Embryonic facial prominence (tissue), 1 donor: ENCODE measurements at regions not wholly inside any gene's neighbourhood (a gene's known extent, or its start where the extent isn't known, plus 50 kb on each side); places are given as distances from the start of the nearest gene placed in this dataset.
"Not testable (repeated sequence)": the region's sequence is repeated elsewhere in the genome, so short reads cannot be mapped to it uniquely, and the experiment has no call there.

Experiments used
- DNase-seq: peaks from one replicate; pipeline ENCODE4 v3.0.0-alpha.2; 2016; ENCODE audit errors: extremely low spot score

DNA sequence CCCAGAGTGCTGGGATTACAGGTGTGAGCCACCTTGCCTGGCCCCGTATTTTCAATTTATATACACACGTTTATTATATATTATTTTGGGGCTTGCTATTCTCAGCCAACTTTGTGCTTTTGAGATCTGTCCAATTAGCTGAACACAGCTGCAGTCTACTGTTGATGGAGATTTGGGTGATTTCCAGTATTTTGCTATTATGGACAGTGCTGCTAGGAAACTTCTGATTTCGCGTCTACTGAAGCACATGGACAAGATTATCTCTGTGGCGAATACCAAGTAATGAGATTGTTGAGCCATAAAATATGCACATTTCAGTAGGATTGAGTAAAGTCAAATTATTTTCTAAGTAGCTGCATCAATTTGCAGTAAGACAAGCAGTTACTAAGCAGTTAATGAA lies 1731.2 kb upstream of the CDH6 start:
- DNase-seq: no peak

DNA sequence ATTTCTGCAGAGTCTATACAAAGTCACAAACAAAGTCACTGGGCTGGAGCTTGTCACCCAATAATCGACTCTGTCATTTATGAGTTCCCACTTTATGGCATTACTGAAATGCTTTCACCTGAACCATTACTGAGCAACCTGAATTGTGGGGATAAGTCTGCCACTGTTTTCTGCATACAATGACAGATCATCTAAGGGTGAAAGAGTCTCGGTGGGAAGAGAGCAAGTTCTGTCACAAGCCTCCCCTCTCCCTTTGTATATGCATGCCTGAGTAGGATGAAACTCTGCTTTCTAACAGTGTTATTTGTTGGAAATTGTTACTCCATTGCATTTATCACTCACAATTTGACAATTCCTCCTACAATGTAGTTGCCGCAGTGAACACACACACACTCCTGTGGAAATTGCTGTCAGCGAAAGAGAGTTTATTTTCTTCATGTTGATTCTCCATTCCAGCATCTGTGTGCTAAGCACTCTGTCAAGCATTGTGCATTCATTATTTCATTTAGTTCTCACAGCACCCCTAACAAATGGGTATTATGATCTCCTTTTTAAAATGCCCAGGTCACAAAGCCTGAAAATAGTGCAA lies 1732.4 kb upstream of the CDH6 start:
- DNase-seq: no peak

DNA sequence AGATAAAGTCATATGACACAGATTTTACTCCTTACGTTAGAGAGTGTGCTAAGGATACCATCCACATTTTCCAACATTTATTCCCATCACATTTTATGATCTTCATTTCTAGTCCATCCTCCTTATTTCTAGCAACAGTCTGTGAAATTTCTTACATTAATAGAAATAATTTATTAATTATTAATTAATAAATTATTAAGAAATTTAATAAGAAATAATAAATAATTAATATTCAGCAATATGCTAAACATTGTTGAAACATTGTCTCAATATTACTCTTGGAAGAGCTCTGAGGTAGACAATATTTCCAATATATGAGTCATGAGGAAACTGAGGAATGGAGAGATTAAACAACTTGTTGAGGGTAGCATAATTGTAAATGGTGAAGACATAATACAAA lies 1742.5 kb upstream of the CDH6 start:
- not testable (repeated sequence) for DNase-seq

GRCh38 chr5:29414681-29415080 lies 1778.8 kb upstream of the CDH6 start:
- no peak for DNase-seq

DNA sequence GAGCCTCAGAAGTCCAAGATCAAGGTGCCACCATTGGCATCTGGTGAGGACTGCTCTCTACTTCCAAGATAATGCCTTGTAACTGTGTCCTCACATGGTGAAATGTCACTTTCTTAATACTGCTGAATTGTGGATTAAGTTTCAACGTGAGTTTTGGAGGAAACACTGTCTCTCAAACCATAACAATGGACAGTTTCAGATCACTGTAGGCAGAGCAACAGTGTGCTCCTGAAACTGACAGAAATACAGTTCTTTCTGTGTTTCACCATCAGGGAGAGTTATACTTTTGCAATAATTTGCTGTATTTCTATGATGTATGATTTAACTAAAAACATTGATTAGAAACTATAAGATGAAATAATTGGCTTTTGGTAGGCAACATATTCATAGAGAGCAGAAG lies 1780.5 kb upstream of the CDH6 start:
- no peak for DNase-seq

GRCh38 chr5:29402270-29402669 lies 1791.2 kb upstream of the CDH6 start:
- no peak for DNase-seq

DNA sequence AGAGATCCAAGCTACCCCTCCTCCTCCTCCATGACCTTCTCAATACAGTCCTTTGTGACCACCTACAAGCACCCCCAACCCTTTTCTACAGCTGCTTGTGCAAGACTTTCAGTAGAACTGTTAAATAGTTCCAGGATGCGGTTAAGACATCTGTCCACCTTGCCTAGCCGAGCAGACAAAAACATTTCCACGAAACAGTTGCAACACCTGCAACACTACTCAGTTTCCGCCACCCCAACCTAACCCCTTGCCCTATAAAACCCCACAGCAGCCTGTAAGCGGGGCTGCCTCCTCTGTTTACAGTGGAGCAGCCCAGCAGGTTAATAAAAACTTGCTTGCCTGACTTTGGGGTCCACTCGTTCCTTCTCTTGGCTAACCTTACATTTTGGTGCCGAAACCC lies 1803.5 kb upstream of the CDH6 start:
- no peak for DNase-seq

DNA sequence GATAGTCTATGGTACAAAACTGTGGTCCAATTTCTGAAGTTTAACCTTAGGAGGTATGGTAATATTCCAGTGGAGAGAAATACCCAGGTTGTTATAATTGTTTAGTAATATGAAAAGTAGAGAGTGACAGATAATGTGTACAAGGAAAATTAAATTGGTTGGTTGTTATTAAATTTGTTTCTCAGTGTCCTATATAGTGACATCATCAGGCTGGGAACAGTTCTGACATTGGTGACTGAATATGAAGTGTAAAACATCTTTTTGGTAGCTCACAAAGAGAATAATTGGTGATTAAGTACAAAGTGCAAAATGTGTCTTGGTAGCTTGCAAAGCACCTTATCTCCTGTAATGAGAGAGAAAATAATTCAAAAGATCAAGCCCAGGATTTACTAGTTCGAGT lies 1806.1 kb upstream of the CDH6 start:
- no peak for DNase-seq

GRCh38 chr5:29382780-29383179 lies 1810.7 kb upstream of the CDH6 start:
- DNase-seq: no peak

DNA sequence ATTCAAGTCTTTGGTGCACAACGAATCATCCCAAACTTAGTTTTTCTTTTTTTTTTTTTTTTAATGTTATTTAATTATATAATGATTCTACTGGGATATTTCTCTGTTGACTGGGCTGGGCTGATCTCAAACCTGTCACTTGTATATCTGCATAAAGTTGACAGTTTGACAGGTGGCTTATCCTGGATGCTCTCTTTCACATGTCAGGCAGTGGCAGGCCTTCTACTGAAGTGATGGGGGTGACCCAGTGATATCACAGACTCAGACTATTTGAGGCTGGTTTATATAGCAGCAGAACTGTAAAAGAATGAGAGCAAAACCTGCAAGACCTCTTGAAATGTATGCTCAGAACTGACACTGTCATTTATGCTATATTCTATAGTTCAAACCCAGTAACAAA lies 1813.5 kb upstream of the CDH6 start:
- no peak for DNase-seq

DNA sequence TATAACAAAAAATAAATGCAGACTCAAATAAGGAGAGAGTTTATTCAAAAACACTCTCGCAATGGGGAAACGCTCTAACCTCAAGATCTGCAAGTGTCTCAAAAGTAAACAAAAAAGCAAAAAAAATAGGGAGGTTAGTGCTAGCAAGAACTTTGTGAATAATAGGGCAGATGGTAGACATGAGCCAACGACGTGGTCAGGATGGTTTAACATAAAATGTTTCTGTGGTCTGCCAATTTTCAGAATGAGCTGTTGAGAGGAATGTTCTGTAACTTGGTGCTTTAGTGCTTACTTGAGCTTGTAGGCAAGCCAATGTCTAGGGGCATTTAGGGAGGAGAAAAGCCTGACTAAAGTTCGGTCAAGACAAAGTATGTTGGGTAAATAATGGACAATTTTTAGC lies 1813.9 kb upstream of the CDH6 start:
- DNase-seq: no peak

- no peak for DNase-seq
These were observed 1815.4 kb upstream of the CDH6 start for GRCh38 chr5:29378104-29378503.

DNA sequence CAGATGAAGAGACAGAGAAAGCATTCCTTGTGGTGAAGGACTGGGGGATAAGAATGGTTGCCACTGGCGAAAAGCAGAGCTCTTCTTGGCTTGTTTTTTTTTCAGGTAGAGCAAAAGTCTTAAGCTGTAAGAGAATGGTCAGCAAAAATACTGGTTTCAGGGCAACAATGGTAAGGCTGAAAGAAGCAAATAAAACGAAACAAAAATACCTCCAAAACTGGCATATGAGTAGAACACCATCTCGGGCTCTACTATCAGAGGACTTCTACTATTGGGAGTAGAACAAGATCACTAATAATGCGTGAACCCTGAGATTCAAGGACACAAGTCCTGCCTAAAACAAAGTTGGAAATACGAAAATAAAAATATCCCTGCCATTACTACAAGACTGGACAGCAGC lies 1823.2 kb upstream of the CDH6 start:
- no peak for DNase-seq

GRCh38 chr5:29367176-29367833 lies 1826.2 kb upstream of the CDH6 start:
- DNase-seq: no peak

GRCh38 chr5:29351170-29351569 lies 1842.3 kb upstream of the CDH6 start:
- DNase-seq: no peak

DNA sequence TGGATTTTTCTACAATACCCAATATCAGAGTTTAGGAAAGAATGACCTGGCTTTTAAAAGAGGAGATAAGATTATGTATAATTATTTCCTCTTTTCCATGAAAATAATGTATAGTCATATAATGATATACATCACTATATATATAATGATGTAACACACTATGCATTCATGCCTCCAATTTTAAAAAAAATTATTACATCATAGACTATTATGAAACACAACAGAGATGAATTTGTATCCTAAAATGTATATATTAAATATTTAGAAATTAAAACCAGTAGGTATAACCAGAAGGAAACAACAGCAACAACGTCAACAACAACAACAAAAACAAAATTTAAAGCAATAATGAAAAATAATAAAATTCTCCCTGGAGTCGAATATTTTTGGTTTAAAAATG lies 1856.5 kb upstream of the CDH6 start:
- DNase-seq: no peak

- DNase-seq: no peak
These were observed 1871.9 kb upstream of the CDH6 start for GRCh38 chr5:29321591-29321990.

DNA sequence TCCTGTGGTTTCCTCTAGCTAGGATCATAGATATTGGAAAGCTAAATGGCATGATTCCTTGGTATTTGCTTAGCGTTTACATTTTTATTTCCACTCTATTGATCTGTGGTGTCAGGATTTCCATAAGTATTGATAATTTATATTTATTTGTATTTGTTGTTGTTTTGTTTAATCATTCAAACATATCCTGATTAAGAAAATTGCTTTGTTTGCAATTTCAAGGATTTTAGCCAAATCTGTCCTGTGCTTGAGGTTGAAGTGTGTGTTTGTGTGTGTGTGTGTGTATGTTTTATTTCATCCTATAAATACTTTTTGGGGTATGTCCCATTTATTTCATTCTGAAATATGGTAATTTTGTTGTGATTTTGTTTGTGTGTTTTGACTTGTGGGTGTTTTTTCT lies 1884.1 kb upstream of the CDH6 start:
- DNase-seq: no peak

GRCh38 chr5:29307478-29307877 lies 1886.0 kb upstream of the CDH6 start:
- no peak for DNase-seq

- no peak for DNase-seq
These were observed 1888.9 kb upstream of the CDH6 start for GRCh38 chr5:29304545-29304944.

- DNase-seq: no peak
These were observed 1896.9 kb upstream of the CDH6 start for GRCh38 chr5:29296548-29296947.

DNA sequence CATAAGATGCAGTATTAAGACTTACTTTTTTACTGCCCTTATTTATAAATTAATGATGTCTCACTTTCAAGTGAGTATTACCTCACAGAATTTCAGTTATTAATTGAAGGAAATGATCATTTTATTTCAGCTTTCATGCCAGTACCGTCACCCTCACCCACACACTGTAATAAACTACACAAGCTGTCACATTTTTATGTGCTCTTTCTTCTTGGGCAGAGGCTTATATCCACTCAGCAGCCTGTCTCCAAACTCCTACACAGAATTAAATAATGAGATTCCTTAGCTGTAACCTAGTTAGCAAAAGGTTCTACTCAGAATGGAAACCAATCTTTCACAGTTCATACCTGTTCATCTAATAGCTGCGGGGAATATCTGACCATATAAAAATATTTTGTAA lies 1915.8 kb upstream of the CDH6 start:
- no peak for DNase-seq

DNA sequence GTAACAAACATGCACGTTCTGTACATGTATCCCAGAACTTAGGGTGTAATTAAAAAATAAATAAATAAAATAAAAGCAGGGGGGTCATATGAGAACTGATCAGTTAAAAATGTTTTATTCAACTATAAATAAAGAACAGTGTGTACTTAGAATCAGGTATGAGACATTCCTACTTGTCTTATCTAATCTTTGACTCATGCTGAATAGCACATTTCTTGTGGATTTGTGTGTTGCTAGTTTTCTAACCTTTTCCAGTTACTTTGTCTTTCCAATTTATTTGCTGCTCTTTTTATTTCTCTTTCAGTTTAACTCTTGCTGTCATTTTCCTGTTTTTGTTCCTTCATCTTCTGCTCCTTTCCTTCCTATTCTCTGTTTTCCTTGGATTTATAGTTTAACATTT lies 1917.1 kb upstream of the CDH6 start:
- no peak for DNase-seq

DNA sequence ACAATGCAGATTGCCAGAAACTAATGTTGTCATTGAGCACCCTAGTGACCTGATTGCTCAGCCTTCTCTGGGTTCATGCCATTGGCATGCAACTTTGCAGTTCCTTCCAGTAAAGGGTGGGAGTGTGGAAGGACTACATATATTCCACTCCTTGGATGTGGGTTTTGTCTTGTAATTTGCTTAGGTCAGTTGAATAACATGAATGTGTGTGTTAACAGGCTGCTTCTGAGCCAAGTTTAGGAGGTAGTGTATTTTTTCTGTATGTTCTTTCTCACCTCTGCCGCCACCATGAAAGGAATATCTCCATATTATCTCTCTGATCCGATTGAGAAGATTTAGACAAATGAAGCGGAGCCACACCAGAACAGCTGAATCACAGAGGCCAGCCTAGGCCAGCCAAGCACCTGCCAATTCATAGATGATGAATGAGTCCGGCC lies 1929.6 kb upstream of the CDH6 start:
- no peak for DNase-seq
